Karpas-422 (cell line): ENCODE measurements at regions not wholly inside any gene's neighbourhood (a gene's known extent, or its start where the extent isn't known, plus 50 kb on each side); places are given as distances from the start of the nearest gene placed in this dataset.

Experiments
- DNase-seq: peaks from one replicate; pipeline ENCODE4 v3.0.0-alpha.2; 2015
- H2AFZ ChIP-seq: fragments of 200-600 bp; sonication (generic); 2 replicates; pipeline ENCODE4 v1.6.1; 2014; ENCODE audit warnings: antibody characterized with exemption, low read length, mixed read lengths
- H3K27ac ChIP-seq: fragments of 200-600 bp; sonication (generic); 2 replicates; pipeline ENCODE4 v1.5.1; 2014; ENCODE audit warnings: mild to moderate bottlenecking, low read length, moderate library complexity
- H3K27me3 ChIP-seq: fragments of 200-600 bp; sonication (generic); 2 replicates; pipeline ENCODE4 v1.6.1; 2014; ENCODE audit warnings: low read length, mixed read lengths
- H3K36me3 ChIP-seq: fragments of 200-600 bp; sonication (generic); 2 replicates; pipeline ENCODE4 v1.6.1; 2014; ENCODE audit warnings: low read length, mixed read lengths; ENCODE audit not compliant: insufficient read depth
- H3K4me1 ChIP-seq: fragments of 200-600 bp; sonication (generic); 2 replicates; pipeline ENCODE4 v1.6.1; 2014; ENCODE audit warnings: mild to moderate bottlenecking, low read length, mixed read lengths
- H3K4me2 ChIP-seq: fragments of 200-600 bp; sonication (generic); 2 replicates; pipeline ENCODE4 v1.6.1; 2014; ENCODE audit warnings: low read length, low read depth, mild to moderate bottlenecking; ENCODE audit not compliant: poor library complexity, severe bottlenecking
- H3K4me3 ChIP-seq: fragments of 200-600 bp; sonication (generic); 2 replicates; pipeline ENCODE4 v1.5.1; 2014; ENCODE audit warnings: mild to moderate bottlenecking, antibody characterized with exemption, low read length, mixed read lengths
- H3K79me2 ChIP-seq: fragments of 200-600 bp; sonication (generic); 2 replicates; pipeline ENCODE4 v1.6.1; 2014; ENCODE audit warnings: mild to moderate bottlenecking, low read length, mixed read lengths
- H3K9ac ChIP-seq: fragments of 200-600 bp; sonication (generic); 2 replicates; pipeline ENCODE4 v1.6.0; 2014; ENCODE audit warnings: low read length
- H3K9me2 ChIP-seq: fragments of 200-600 bp; sonication (generic), shearing (Covaris generic); replicated peaks from 2 replicates; pipeline ENCODE4 v1.6.0; 2014; ENCODE audit warnings: mild to moderate bottlenecking, low read length, moderate library complexity; ENCODE audit not compliant: insufficient read depth
- H3K9me3 ChIP-seq: fragments of 300-700, 200-600 bp; sonication (generic); 2 replicates; pipeline ENCODE4 v1.6.1; 2014; ENCODE audit warnings: low read length, mixed read lengths
- H4K20me1 ChIP-seq: fragments of 200-600 bp; sonication (generic); 2 replicates; pipeline ENCODE4 v1.6.1; 2014; ENCODE audit warnings: mild to moderate bottlenecking, antibody characterized with exemption, low read length, low read depth; ENCODE audit not compliant: insufficient read depth

DNA sequence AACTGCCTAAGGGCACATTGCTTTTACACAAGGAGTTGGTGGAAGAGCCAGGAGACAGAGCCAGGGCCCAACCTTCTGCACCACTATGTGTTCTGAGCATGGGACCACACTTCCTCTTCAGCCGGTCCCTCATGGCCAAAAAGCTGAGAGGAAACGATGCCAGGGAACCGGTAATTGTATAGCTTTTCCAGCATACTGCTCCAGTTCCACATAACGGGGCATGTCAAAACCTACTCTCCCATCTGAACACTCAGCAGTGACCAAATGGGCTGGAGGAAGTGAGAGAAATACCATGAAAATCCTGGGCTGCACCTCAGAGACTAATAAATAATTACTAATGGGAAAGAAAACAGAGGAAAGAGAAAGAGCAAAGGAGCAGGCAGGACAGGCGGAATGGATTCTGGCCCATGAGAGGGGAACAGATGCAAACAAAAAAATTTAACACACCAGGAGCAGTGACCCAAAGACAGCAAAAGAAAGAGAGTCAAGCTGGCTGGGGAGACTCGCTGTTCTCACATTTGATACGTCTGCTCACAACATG, 52.0 kb upstream of the BMP2 start:
- Histone ChIP-seq H3K9me3 (peaks cover 8% of the 10 kb centered on the region; the same call in 1 of the 2 replicates), H4K20me1 (no peaks in the 10 kb centered on the region), H3K79me2 (no peaks in the 10 kb centered on the region), H3K27me3 (no peaks in the 10 kb centered on the region), H3K4me3 (no peak overlapping the region), H3K4me1 (no peaks in the 10 kb centered on the region), H3K36me3 (no peaks in the 10 kb centered on the region), H3K9ac (no peak overlapping the region), H3K9me2 (no peaks in the 10 kb centered on the region), H3K4me2 (no peak overlapping the region), H2AFZ (no peak overlapping the region), H3K27ac (no peak overlapping the region)
- no peak for DNase-seq

DNA sequence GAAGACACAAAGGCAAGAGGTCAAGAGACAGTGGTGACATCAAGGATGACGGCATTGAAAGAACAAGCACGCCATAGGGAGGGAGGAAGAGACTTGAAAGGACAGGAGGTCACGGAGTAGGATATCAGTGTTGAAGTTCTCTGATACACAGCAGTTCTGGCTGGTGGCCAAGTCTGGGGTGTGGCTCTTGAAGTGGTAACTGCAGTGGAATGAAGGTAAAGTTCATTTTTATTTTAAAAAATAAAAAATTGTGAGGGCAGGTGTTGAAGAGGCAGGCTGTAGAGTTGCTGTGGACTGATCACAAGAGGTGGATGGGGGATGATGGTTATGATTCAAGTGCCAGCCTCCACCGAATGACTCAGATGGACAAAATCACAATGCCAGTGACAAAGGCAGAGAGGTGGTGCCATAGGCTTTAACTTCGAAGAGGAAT, 53.2 kb upstream of the BMP2 start:
- Histone ChIP-seq H3K4me3 (no peak overlapping the region), H3K36me3 (no peaks in the 10 kb centered on the region), H3K4me1 (no peaks in the 10 kb centered on the region), H3K4me2 (no peak overlapping the region), H3K9me3 (peaks cover 2% of the 10 kb centered on the region; the same call in 1 of the 2 replicates), H3K9me2 (no peaks in the 10 kb centered on the region), H3K27me3 (no peaks in the 10 kb centered on the region), H3K9ac (no peak overlapping the region), H2AFZ (no peak overlapping the region), H3K79me2 (no peaks in the 10 kb centered on the region), H3K27ac (no peak overlapping the region), H4K20me1 (no peaks in the 10 kb centered on the region)
- DNase-seq: no peak

DNA sequence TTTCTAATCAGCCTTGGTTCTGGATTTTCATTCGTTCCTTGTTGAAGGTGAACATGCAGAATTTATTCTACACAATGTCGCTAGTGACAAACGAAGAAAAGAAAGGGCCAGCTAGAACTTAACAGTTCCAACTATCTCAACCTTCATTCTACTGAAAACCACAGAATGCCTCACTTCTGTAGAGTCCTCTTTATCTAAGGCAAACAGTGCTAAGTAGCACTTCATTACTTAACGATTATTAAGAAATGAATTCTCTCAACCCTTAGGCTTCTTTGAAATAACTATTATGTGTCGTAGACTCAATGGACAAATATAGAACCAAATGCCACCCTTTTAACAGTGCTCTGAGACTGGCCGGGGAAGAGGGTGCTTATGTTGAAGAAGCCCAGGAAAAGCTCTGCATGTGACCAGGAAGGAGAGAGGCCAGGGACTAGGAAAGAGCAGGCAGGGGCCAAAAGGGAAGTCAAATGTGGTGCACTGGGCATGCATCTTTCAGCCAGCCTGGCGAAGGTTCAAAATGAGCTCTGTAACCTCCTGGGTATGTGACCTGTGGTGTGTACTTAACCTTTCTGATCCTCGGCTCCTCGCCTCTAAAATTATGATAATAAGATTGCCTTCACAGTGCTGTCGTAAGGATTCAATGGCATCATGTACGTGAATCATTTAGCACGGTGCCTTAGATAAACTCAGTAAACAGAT, 55.4 kb upstream of the BMP2 start:
- no peaks in the 10 kb centered on the region for H3K36me3 ChIP-seq
- no peaks in the 10 kb centered on the region for H3K9me2 ChIP-seq
- no peak overlapping the region for H3K4me3 ChIP-seq
- H3K4me2 ChIP-seq: no peak overlapping the region
- no peaks in the 10 kb centered on the region for H3K4me1 ChIP-seq
- no peaks in the 10 kb centered on the region for H3K79me2 ChIP-seq
- no peak overlapping the region for H2AFZ ChIP-seq
- H3K9me3 ChIP-seq: no peaks in the 10 kb centered on the region
- H3K27me3 ChIP-seq: no peaks in the 10 kb centered on the region
- DNase-seq: no peak
- no peak overlapping the region for H3K27ac ChIP-seq
- H3K9ac ChIP-seq: no peak overlapping the region
- no peaks in the 10 kb centered on the region for H4K20me1 ChIP-seq

DNA sequence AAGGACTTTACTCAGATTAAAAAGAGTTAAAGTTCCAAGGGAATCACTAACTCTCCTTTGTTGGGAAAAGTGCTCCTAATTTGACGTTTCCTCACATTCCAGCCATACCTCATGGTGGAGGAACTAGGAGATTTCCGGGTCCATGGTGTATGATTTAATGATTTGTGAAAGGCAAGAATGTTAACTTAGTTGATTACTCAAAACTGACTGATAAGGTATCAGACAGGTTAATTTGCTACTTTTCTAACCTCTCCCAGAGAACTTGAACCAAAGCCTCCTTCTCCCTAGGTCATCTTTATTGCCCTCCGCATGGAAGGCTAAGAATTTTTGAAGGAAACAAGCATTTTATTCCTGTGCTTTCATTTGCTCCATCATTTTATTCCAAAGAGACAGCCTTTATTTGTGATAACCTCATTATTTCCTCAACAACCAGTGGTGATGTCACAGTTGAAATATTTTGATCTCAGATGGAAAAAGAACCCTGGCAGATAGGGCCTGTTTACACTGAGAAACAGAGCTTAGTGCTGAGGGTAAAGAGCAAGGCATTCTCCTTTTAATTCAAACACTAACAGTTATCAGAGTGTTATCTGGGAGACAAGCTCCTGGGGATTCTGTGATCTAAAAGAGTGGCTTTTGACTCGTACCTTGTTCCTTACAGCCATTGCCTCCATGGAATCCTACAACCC, 57.4 kb upstream of the BMP2 start:
- H2AFZ ChIP-seq: no peak overlapping the region
- H3K4me2 ChIP-seq: no peak overlapping the region
- no peaks in the 10 kb centered on the region for H3K36me3 ChIP-seq
- H3K9me3 ChIP-seq: peaks cover 4% of the 10 kb centered on the region; the same call in 1 of the 2 replicates
- H3K79me2 ChIP-seq: no peaks in the 10 kb centered on the region
- no peak for DNase-seq
- no peaks in the 10 kb centered on the region for H3K9me2 ChIP-seq
- H3K4me1 ChIP-seq: no peaks in the 10 kb centered on the region
- no peak overlapping the region for H3K4me3 ChIP-seq
- H4K20me1 ChIP-seq: no peaks in the 10 kb centered on the region
- no peaks in the 10 kb centered on the region for H3K27me3 ChIP-seq
- no peak overlapping the region for H3K27ac ChIP-seq
- no peak overlapping the region for H3K9ac ChIP-seq

- Histone ChIP-seq H3K27me3 (no peaks in the 10 kb centered on the region), H3K9me2 (no peaks in the 10 kb centered on the region), H3K9ac (no peak overlapping the region), H3K9me3 (peaks cover 4% of the 10 kb centered on the region; the same call in 1 of the 2 replicates), H3K36me3 (no peaks in the 10 kb centered on the region), H2AFZ (no peak overlapping the region), H3K4me2 (no peak overlapping the region), H3K27ac (no peak overlapping the region), H4K20me1 (no peaks in the 10 kb centered on the region), H3K4me1 (no peaks in the 10 kb centered on the region), H3K4me3 (no peak overlapping the region), H3K79me2 (no peaks in the 10 kb centered on the region)
- DNase-seq: no peak
Measured at GRCh38 chr20:6708010-6708409, 59.5 kb upstream of the BMP2 start.

DNA sequence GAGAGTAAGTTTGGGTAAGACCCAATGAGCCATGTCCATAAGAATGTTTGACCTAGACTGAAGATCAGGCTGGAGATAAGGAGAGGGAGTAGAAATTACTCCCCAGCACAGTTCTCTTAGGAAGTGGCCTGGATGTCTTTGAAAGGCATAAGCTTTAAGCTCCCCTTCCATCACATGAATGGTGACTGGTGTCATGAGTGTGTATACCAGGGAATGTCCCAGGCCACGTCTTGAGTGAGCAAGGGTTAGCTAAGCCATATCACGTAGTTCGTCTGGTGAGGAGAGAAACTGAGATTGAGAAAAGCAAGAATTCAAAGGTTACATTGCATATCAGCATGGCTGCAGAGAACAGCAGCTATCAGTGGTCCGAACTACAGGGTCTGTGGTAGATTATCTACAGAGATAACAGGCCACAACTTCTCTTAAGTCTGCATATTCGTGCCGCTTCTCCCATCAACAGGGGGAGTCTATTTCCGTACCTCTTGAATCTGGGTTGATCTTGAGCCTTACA, 60.1 kb upstream of the BMP2 start:
- Histone ChIP-seq H4K20me1 (no peaks in the 10 kb centered on the region), H3K9ac (no peak overlapping the region), H2AFZ (no peak overlapping the region), H3K9me3 (peaks cover 4% of the 10 kb centered on the region; the same call in 1 of the 2 replicates), H3K27ac (no peak overlapping the region), H3K36me3 (no peaks in the 10 kb centered on the region), H3K4me2 (no peak overlapping the region), H3K4me3 (no peak overlapping the region), H3K4me1 (no peaks in the 10 kb centered on the region), H3K27me3 (no peaks in the 10 kb centered on the region), H3K79me2 (no peaks in the 10 kb centered on the region), H3K9me2 (no peaks in the 10 kb centered on the region)
- DNase-seq: no peak

DNA sequence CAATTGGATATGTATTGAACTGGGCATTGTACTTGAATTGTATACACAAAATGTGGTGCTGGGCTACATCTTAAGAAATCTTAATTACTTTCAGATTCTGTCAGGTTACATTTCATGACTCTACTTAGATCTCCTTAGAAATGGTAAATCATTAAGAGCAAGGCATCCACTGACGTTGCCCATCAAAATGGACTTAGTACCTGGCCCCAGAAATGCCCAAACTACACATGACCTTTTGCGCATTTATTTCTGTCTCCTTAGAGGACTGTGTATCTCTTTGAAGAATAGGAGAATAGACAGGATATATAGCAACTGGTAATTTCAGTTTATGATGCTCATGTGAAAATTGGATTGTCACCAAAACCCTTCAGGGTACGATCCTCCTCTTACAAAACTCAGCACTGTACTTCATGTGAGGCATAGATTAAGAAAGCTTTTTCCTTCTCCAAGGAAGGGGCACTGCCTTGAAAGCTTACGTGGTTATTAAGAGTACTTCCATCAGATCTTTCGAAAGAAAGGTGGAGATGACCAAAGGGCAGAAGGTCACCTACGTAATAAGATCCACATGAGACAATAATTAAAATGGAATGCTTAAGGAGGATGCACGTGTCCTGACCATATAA, 61.4 kb upstream of the BMP2 start:
- peaks cover 4% of the 10 kb centered on the region; the same call in 1 of the 2 replicates for H3K9me3 ChIP-seq
- no peak overlapping the region for H3K4me3 ChIP-seq
- DNase-seq: no peak
- no peak overlapping the region for H3K4me2 ChIP-seq
- no peaks in the 10 kb centered on the region for H3K79me2 ChIP-seq
- H3K27ac ChIP-seq: no peak overlapping the region
- H3K9ac ChIP-seq: no peak overlapping the region
- H3K27me3 ChIP-seq: no peaks in the 10 kb centered on the region
- H3K36me3 ChIP-seq: no peaks in the 10 kb centered on the region
- H3K4me1 ChIP-seq: no peaks in the 10 kb centered on the region
- no peaks in the 10 kb centered on the region for H3K9me2 ChIP-seq
- H4K20me1 ChIP-seq: no peaks in the 10 kb centered on the region
- no peak overlapping the region for H2AFZ ChIP-seq
